Liver (tissue), 3 donors: ENCODE measurements at regions not wholly inside any gene's neighbourhood (a gene's known extent, or its start where the extent isn't known, plus 50 kb on each side); places are given as distances from the start of the nearest gene placed in this dataset.

Experiments
- ATF3 ChIP-seq: IDR thresholded peaks from 2 replicates; pipeline ENCODE4 v1.6.1; 2016; ENCODE audit warnings: antibody characterized with exemption
- CTCF ChIP-seq: fragments of 150-350 bp; IDR thresholded peaks from 2 replicates; pipeline ENCODE4 v1.5.1; 2017; ENCODE audit warnings: improper control_type of control experiment, low read depth, low read length; ENCODE audit not compliant: missing input control
- REST ChIP-seq: IDR thresholded peaks from 2 replicates; pipeline ENCODE4 v1.6.1; 2016; ENCODE audit warnings: antibody characterized with exemption, mild to moderate bottlenecking
- RXRA ChIP-seq, 2 donors: IDR thresholded peaks; 2 replicates each; pipeline ENCODE4 v1.6.1; 2017 to 2018; ENCODE audit warnings: antibody characterized with exemption in 2 of 2, mild to moderate bottlenecking in 1 of 2
- TAF1 ChIP-seq: conservative IDR thresholded peaks from 2 replicates; pipeline ENCODE4 v1.6.1; 2016; ENCODE audit warnings: antibody characterized with exemption, mild to moderate bottlenecking
- ZBTB33 ChIP-seq: IDR thresholded peaks from 2 replicates; pipeline ENCODE4 v1.6.1; 2016; ENCODE audit warnings: antibody characterized with exemption
- donor health status: healthy.
- donor health status: healthy.

- TF ChIP-seq ATF3, result no peak
- no peak for TF ChIP-seq ZBTB33
- TF ChIP-seq CTCF, result no peak
- TF ChIP-seq RXRA (IDR thresholded peaks at IDR 0.05), result no peak
- no peak for TF ChIP-seq TAF1
- no peak for TF ChIP-seq REST
Observed at GRCh38 chr9:23343226-23343625, 482.8 kb downstream of the ELAVL2 start.
